ENCODE measurements at regions not wholly inside any gene's neighbourhood (a gene's known extent, or its start where the extent isn't known, plus 50 kb on each side); places are given as distances from the start of the nearest gene placed in this dataset.

GRCh38 chr2:129732630-129733026, 246.8 kb upstream of the RAB6C start:
- no peak for DNase-seq

DNA sequence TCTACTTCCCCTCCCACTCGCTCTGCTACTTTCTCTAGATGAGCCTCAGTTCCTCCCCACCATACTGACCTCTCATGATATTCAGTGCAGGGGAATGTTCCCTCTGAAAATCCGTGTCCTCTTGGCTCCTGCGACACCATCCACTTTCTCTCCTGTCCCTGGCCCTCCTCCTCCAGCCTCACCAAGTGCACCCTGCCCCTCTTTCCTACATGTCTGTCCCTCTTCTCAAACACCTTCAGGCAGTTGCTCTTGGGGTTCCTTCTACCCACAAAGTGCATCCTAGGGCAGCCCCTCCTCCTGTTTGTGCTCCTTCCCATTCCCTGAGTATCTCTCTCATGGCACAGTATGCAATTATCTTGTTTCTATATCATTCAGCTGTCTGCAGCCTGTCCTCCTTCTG, 246.4 kb upstream of the RAB6C start:
- DNase-seq, result no peak

DNA sequence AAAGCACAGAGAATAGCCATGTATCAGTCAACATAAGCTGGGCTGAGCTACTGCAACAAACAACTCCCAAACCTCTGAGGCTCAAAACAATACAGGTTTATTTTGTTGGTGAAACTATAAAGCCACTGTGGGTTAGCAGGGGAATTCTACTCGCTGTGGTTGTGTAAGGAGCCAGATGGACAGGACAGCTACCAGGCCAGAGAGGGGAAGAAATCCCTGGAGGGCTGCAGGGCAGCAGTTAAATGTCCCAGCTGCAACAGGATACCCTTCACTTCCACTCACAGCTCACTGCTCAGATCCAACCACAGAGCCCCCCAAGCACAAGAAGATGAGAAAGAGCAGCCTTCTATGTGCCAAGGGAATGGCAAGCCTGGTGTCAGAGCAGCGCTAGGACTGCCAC, 245.9 kb upstream of the RAB6C start:
- no peak for DNase-seq

- no peak for DNase-seq
Observed at GRCh38 chr2:129734343-129735034, 245.0 kb upstream of the RAB6C start.

- no peak for DNase-seq
Observed at GRCh38 chr2:129735576-129735975, 243.9 kb upstream of the RAB6C start.

DNA sequence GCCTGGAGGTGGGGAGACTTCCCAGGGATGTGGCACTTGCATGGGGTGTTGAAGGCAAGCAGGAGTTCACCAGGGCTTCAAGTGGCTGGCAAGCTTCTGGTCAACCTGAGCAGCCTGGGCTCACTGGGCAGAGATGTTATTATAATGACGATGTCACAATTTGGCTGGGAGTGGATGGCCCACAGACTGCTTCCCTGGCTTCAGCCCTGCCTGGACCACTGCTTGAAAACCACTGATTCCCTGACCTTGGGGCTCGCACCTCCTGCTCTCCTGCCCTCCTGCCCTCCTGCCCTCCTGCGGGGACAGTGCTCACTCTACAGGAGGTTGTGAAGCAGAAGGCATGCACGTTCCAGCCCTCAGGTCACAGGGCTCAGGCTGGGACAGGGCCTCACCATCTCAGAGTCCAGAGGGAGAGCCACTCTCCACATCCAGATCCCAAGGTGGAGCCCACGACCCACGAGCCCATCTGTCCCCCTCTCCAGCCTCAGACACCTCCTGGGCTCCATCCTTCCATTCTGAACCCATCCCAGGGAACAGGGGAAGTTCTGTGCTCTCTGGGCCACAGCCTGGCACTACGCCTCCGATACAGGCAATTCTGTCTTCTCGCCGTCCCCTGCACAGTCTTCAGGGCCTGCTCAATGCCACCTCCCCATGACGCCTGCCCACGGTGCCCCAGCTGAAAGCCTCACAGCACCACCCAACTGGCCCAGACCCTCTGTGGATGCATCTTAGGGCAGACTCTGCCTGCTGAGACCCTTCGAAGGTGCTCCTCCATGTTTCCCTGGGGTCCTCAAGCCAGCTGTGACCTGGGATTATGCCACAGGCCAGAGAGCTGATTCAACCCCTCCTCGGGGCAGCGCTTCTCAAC, 241.6 kb upstream of the RAB6C start:
- DNase-seq, result no peak

- DNase-seq, result no peak
Observed at GRCh38 chr2:129738799-129739198, 240.7 kb upstream of the RAB6C start.

- no peak for DNase-seq
Observed at GRCh38 chr2:129740504-129740903, 239.0 kb upstream of the RAB6C start.

DNA sequence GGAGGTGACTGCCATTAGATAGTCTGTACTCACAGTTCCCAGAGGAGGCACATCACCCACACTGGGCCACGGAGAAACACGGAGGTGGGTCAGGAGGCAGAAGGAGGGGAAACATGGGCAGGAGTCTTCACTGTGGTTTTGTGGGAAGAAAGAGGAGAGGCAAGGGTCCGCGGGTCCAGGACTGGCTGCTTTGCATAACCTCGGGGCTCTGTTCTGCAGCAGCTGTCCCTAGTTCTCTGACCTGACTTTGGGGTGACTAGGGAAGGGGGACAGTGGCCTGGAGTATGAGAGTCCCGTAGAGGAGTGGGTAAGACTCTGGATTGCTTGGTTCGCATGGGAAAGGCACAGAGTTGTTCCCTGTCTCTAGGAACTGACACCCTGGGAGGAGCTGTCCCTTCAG, 238.3 kb upstream of the RAB6C start:
- no peak for DNase-seq

DNA sequence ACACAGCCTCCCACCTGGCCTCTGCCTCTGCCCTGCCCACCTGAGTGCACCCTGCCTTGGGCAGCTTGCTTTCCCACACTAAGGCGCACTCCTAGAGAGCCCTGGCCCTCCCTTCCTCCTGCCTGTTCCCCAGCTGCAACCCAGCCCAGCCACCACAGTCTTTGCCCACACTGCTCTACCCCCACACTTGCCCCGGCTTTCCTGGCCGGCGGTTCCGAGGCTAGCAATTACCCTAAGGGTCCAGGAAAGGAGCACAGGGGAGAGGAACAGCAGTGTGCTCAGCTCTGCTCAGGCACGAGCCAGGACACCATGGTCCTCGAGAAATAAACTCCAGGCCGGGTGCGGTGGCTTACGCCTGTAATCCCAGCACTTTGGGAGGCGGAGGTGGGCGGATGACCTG, 237.8 kb upstream of the RAB6C start:
- no peak for DNase-seq

GRCh38 chr2:129742415-129743180, 236.9 kb upstream of the RAB6C start:
- no peak for DNase-seq

DNA sequence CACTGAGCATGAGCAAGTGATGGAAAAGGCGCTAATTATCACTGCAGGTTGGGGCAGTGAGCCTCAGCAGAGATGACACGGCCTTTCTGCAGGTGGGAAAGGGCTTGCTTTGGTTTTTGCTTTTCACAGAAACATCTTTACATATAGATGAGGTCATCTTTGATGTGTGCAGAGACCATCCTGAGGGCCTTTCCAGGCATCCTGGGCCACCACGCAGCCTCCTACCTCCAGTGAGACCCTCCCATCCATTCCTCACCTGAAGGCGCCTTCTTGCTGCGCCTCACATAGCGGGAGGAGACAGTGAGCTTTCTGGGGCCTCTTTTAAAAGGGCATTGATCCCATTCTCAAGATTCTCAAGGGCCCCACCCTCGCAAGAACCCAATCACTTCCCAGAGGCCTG, 235.3 kb upstream of the RAB6C start:
- DNase-seq, result no peak

- DNase-seq, result no peak
Observed at GRCh38 chr2:129744649-129745048, 234.8 kb upstream of the RAB6C start.

DNA sequence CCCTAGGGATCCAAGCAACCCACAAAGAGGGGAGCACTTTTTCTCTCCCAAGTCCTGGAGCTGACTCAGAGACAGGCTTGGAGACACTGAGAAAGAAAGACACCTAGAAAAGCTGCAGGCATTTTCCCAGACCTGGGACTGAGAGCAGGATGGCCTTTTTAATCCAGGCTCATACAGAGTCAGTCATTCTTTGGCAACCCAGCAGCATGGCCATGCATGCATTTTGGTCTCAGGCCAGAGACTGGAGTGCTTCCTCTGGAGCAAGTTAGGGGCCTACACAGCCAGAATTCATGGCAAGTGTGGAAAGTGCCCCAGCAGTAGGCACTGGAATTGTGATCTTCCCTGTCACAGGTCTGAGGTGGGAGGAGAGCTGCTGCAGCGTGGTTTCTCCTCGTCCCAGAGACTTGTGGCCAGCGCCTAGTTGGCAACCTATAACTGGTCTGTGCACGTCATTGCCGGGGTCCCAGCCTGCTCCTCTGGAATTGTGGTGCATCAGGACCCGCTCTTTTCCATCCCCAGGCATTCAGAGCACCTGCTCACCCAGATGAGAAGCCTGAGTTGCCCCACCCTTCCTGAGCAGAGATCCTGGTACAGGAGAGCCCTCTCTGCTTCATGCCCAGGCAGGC, 231.9 kb upstream of the RAB6C start:
- no peak for DNase-seq

DNA sequence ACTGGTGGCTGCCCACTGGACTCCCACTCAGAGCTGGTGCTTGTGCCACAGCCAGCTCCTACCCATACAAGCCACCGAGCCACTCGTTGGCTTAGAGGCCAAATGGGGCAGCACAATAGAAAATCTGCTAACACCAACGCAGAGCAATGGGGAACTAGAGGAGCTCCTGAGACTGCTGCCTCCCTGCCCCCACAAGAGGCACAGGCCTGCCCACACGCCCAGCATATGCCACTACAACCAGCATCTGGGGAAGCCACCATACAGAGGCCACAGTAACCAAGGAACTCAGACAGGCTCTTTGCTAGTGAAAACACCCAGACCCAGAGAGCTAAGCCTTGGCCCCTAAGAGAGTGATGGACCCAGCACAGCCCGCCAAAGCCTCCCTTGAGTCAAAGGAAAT, 231.2 kb upstream of the RAB6C start:
- DNase-seq, result no peak

DNA sequence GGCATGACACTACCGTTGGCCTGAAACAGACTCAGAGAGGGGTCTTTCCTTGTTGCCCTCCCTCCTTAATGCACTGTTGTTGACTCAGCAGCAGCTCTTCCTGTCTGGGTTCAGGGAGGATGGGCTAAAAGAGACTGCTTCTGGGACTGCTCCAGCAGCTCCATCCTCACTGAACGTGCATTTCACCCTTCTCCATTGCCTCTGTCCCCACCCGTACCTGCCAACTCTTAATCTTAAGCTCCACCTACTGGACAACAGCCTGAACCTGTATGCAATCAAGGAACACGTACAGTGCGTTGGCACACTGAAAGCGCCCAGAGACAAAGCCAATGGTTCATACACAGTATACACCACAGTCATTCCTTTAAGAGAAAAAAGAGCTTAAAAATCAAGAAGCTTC, 230.8 kb upstream of the RAB6C start:
- DNase-seq, result no peak

DNA sequence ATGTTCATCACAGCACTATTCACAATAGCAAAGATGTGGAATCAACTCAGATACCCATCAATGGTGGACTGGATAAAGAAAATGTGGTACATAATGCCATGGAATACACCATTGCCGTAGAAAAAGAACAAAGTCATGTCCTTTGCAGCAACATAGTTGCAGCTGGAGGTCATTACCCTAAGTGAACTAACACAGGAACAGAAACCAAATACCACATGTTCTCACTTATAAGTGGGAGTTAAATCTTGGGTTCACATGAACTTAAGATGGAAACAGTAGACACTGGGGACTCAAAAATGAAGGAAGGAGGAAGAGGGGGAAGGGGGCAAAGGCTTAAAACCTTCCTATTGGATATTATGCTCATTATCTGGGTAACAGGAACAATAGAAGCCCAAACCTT, 228.1 kb upstream of the RAB6C start:
- DNase-seq, result no peak

GRCh38 chr2:129752176-129752575, 227.3 kb upstream of the RAB6C start:
- no peak for DNase-seq

DNA sequence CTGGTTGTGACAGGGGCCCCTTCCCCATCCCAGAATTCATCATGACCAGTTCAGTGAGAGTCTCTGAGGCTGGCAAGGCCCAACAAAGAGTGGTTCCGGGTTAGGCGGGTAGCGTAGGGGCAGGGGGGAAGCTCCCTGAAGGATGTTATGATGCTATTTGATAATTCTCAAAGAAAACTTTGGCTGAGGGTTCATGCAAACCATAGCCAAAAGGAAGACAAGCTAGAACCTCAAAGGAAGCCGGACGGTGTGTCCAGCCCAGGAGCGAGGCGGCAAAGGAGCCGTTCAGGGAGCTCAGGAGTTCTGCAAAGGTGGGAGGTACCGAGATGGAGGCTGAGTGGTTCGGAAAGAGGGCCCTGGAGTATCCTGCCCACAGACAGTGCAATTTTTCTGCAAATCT, 226.8 kb upstream of the RAB6C start:
- DNase-seq, result no peak

DNA sequence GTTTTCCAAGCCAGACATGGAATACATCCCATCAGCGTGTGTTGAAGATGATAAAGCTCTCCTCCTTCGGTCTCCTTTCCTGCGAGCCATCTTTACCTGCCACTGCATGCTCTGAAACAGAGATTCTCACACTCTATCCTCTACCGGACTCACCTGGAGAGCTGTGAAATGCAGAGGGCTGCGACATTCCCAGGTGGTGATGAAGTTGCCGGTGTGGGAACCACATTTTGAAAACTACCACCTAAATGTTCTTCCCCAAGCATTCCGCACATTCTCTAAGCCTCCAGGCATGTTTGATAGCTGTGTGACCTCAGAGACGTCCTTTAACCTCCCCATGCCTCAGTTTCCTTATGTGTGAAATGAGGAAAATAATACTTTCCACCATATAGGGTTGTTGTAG, 226.2 kb upstream of the RAB6C start:
- DNase-seq, result no peak

DNA sequence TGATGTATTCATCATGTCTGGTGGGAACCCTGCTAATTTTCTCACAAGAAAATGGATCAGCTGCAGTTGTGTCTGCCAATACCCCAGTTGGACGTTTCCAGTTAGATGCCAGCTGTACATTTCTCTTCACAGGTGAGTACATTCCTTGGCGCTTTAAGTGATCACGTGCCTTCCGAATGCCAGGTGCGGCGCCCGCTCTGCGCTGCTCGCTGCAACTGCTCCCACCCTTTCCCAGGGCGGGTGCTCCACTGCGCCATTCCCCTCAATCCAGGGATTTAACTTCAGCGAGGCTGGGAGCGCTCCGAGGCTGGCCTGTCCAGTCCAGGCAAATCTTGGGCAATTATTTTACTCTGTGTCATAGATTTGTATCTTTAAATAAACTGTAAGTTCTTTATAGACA, 225.0 kb upstream of the RAB6C start:
- no peak for DNase-seq

DNA sequence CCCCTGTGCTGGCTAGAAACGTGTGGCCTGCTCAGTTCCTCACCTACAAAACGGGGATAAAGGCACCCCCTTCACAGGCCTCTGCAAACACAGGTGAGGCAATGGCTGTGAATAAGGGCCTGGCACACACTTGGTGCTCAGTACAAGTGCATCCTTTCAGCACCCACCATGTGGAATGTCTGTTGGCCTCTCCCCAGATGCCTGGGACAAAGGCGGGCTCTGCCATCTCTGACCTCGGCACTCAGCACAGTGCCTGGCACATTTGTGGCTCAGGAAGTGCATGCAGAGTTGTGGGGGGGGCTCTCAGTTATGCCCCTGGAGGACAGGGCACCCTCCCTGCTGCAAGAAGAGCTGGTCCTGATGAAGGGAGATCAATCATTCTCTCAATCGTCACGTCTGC, 224.6 kb upstream of the RAB6C start:
- no peak for DNase-seq

GRCh38 chr2:129755786-129756185, 223.7 kb upstream of the RAB6C start:
- DNase-seq, result no peak

Measured in GOT3 (cell line).